HEK293 (cell line): ENCODE measurements at regions not wholly inside any gene's neighbourhood (a gene's known extent, or its start where the extent isn't known, plus 50 kb on each side); places are given as distances from the start of the nearest gene placed in this dataset.

Experiments used
- CTCF ChIA-PET: fragments of 350-600 bp; formaldehyde crosslinking; extraction: SDS; loops from one replicate; lab custom pipeline; 2021; ENCODE audit warnings: antibody characterized with exemption; lab: Yijun Ruan, JAX
- POLR2A ChIA-PET: fragments of 300-600 bp; formaldehyde crosslinking; extraction: SDS; loops from one replicate; lab custom pipeline; 2020; ENCODE audit warnings: antibody characterized with exemption, inconsistent platforms; lab: Yijun Ruan, JAX
- H3K27ac ChIP-seq: fragments of 200-500 bp; sonication (Bioruptor generic); 2 replicates; pipeline ENCODE4 v1.5.1; 2014; ENCODE audit warnings: low read depth, low read length, control low read depth, inconsistent platforms; ENCODE audit errors: extremely low read depth
- H3K36me3 ChIP-seq, 2 experiments: fragments of 200-500 bp in 1 of 2; sonication (Bioruptor generic) in 1 of 2; 1 replicate in 1 of 2; 2 replicates in 1 of 2; pipeline ENCODE4 v1.5.1; 2014 to 2017; ENCODE audit warnings: inconsistent platforms in 2 of 2, low read length in 2 of 2; ENCODE audit not compliant: control insufficient read depth in 2 of 2, insufficient read depth in 1 of 2
- H3K4me1 ChIP-seq: fragments of 200-500 bp; sonication (Bioruptor generic); 2 replicates; pipeline ENCODE4 v1.5.1; 2014; ENCODE audit warnings: mild to moderate bottlenecking, low read length, inconsistent platforms; ENCODE audit not compliant: control insufficient read depth, insufficient read depth
- H3K4me3 ChIP-seq: 2 replicates; pipeline ENCODE4 v1.5.1; 2011; ENCODE audit warnings: low read depth, mild to moderate bottlenecking, control low read depth, low read length, moderate library complexity
- H3K9me3 ChIP-seq: fragments of 200-500 bp; sonication (Bioruptor generic); 2 replicates; pipeline ENCODE4 v1.5.1; 2014; ENCODE audit warnings: low read depth, low read length, inconsistent platforms; ENCODE audit not compliant: control insufficient read depth, insufficient read depth
- OSR2 ChIP-seq: fragments of 450-650 bp; formaldehyde crosslinking; IDR thresholded peaks from 2 replicates; pipeline ENCODE4 v1.5.1; 2016; ENCODE audit warnings: missing biosample characterization, missing genetic modification characterization
- PBX3 ChIP-seq: sonication (generic); formaldehyde crosslinking; IDR thresholded peaks from 2 replicates; pipeline ENCODE4 v1.8.1; 2022; ENCODE audit warnings: mild to moderate bottlenecking, moderate library complexity, missing genetic modification reagents
- ZBTB20 ChIP-seq: fragments of 450-650 bp; formaldehyde crosslinking; IDR thresholded peaks from 2 replicates; pipeline ENCODE4 v1.5.1; 2016; ENCODE audit warnings: missing biosample characterization, missing genetic modification characterization
- ZFHX2 ChIP-seq: fragments of 450-650 bp; formaldehyde crosslinking; conservative IDR thresholded peaks from 2 replicates; pipeline ENCODE4 v1.5.1; 2016; ENCODE audit warnings: missing biosample characterization, missing genetic modification characterization
- ZNF114 ChIP-seq: fragments of 450-650 bp; formaldehyde crosslinking; IDR thresholded peaks from 2 replicates; pipeline ENCODE4 v1.5.0; 2017; ENCODE audit warnings: missing biosample characterization, missing genetic modification characterization
- ZNF132 ChIP-seq: fragments of 450-650 bp; formaldehyde crosslinking; IDR thresholded peaks from 2 replicates; pipeline ENCODE4 v1.5.1; 2017; ENCODE audit warnings: missing biosample characterization, missing genetic modification characterization, borderline replicate concordance
- ZNF221 ChIP-seq: fragments of 450-650 bp; formaldehyde crosslinking; IDR thresholded peaks from 2 replicates; pipeline ENCODE4 v1.5.1; 2017; ENCODE audit warnings: missing biosample characterization, missing genetic modification characterization, borderline replicate concordance
- ZNF24 ChIP-seq: fragments of 450-650 bp; formaldehyde crosslinking; IDR thresholded peaks from 2 replicates; pipeline ENCODE4 v1.5.1; 2016; ENCODE audit warnings: missing biosample characterization, missing genetic modification characterization
- ZNF248 ChIP-seq: fragments of 450-650 bp; formaldehyde crosslinking; IDR thresholded peaks from 2 replicates; pipeline ENCODE4 v1.5.1; 2017; ENCODE audit warnings: missing biosample characterization, missing genetic modification characterization
- ZNF324 ChIP-seq: fragments of 450-650 bp; formaldehyde crosslinking; IDR thresholded peaks from 2 replicates; pipeline ENCODE4 v1.5.1; 2016; ENCODE audit warnings: missing biosample characterization, missing genetic modification characterization
- ZNF341 ChIP-seq: fragments of 450-650 bp; formaldehyde crosslinking; IDR thresholded peaks from 2 replicates; pipeline ENCODE4; 2016; ENCODE audit warnings: low read depth, missing biosample characterization, missing genetic modification characterization
- ZNF488 ChIP-seq: fragments of 450-650 bp; formaldehyde crosslinking; IDR thresholded peaks from 2 replicates; pipeline ENCODE4 v1.5.1; 2016; ENCODE audit warnings: missing biosample characterization, missing genetic modification characterization
- ZNF514 ChIP-seq: fragments of 450-650 bp; formaldehyde crosslinking; IDR thresholded peaks from 2 replicates; pipeline ENCODE4 v1.5.1; 2016; ENCODE audit warnings: missing biosample characterization, missing genetic modification characterization
- ZNF561 ChIP-seq: fragments of 450-650 bp; IDR thresholded peaks from 2 replicates; pipeline ENCODE4 v1.5.1; 2018; ENCODE audit warnings: missing biosample characterization, missing genetic modification characterization, borderline replicate concordance
- ZNF624 ChIP-seq: fragments of 450-650 bp; formaldehyde crosslinking; IDR thresholded peaks from 2 replicates; pipeline ENCODE4 v1.5.1; 2017; ENCODE audit warnings: missing biosample characterization, missing genetic modification characterization
- ZNF660 ChIP-seq: fragments of 450-650 bp; IDR thresholded peaks from 2 replicates; pipeline ENCODE4 v1.5.1; 2018; ENCODE audit warnings: missing biosample characterization, mild to moderate bottlenecking, missing genetic modification characterization
- ZNF785 ChIP-seq: fragments of 450-650 bp; formaldehyde crosslinking; IDR thresholded peaks from 2 replicates; pipeline ENCODE4 v1.5.1; 2016; ENCODE audit warnings: missing biosample characterization, missing genetic modification characterization
- ZNF843 ChIP-seq: fragments of 450-650 bp; formaldehyde crosslinking; IDR thresholded peaks from 2 replicates; pipeline ENCODE4 v1.5.1; 2016; ENCODE audit warnings: missing biosample characterization, missing genetic modification characterization
- ZSCAN30 ChIP-seq: fragments of 450-650 bp; IDR thresholded peaks from 2 replicates; pipeline ENCODE4 v1.5.1; 2018; ENCODE audit warnings: missing biosample characterization, mild to moderate bottlenecking, missing genetic modification characterization, moderate library complexity
- ZSCAN4 ChIP-seq: fragments of 450-650 bp; formaldehyde crosslinking; IDR thresholded peaks from 2 replicates; pipeline ENCODE4 v1.5.1; 2017; ENCODE audit warnings: missing biosample characterization, missing genetic modification characterization
- TF ChIP-seq, protein P1 (sequence below): fragments of 450-650 bp; formaldehyde crosslinking; IDR thresholded peaks from 2 replicates; pipeline ENCODE4 v1.5.1; 2017; ENCODE audit warnings: missing biosample characterization, mild to moderate bottlenecking, missing genetic modification characterization, moderate library complexity
- TF ChIP-seq, protein P2 (sequence below): fragments of 450-650 bp; formaldehyde crosslinking; IDR thresholded peaks from 2 replicates; pipeline ENCODE4 v1.5.1; 2016; ENCODE audit warnings: missing biosample characterization, missing genetic modification characterization, borderline replicate concordance
- TF ChIP-seq, protein P3 (sequence below): fragments of 450-650 bp; formaldehyde crosslinking; IDR thresholded peaks from 2 replicates; pipeline ENCODE4 v1.5.1; 2017; ENCODE audit warnings: missing biosample characterization, missing genetic modification characterization

DNA sequence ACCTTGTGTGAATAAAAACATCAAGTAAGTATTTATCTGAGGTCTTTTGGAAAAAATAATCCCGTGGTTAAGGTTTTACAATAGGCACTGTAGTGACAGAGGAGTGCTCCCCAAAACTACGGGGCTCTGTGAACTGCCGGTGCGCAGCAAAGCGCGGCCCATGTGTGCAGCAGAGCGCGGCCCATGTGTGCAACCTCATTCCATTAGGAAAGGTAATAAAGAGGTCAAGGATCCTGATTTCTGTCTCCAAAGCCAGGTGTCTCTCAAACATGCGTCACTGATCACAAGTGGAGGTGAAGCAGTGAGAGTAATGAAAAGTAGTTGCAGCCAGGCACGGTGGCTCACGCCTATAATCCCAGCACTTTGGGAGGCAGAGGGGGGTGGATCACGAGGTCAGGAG, 58.7 kb downstream of the MRPL57 start:
- Histone ChIP-seq H3K27ac (no peak overlapping the region), H3K36me3 (no peaks in the 10 kb centered on the region), H3K9me3 (no peaks in the 10 kb centered on the region), H3K4me1 (no peaks in the 10 kb centered on the region), H3K4me3 (no peak overlapping the region)
- ChIA-PET POLR2A (no interaction called here), CTCF (interaction anchor here (0.7 kb wide), 1 partner anchor 212 kb away, joined by 3 read pairs; no protein-coding TSS in a partner anchor)
- TF ChIP-seq ZSCAN30 = no peak
- TF ChIP-seq ZNF488 (tag by site-specific recombination) = no peak
- TF ChIP-seq, protein P1, sequence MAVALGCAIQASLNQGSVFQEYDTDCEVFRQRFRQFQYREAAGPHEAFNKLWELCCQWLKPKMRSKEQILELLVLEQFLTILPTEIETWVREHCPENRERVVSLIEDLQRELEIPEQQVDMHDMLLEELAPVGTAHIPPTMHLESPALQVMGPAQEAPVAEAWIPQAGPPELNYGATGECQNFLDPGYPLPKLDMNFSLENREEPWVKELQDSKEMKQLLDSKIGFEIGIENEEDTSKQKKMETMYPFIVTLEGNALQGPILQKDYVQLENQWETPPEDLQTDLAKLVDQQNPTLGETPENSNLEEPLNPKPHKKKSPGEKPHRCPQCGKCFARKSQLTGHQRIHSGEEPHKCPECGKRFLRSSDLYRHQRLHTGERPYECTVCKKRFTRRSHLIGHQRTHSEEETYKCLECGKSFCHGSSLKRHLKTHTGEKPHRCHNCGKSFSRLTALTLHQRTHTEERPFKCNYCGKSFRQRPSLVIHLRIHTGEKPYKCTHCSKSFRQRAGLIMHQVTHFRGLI = no peak
- TF ChIP-seq, protein P2, sequence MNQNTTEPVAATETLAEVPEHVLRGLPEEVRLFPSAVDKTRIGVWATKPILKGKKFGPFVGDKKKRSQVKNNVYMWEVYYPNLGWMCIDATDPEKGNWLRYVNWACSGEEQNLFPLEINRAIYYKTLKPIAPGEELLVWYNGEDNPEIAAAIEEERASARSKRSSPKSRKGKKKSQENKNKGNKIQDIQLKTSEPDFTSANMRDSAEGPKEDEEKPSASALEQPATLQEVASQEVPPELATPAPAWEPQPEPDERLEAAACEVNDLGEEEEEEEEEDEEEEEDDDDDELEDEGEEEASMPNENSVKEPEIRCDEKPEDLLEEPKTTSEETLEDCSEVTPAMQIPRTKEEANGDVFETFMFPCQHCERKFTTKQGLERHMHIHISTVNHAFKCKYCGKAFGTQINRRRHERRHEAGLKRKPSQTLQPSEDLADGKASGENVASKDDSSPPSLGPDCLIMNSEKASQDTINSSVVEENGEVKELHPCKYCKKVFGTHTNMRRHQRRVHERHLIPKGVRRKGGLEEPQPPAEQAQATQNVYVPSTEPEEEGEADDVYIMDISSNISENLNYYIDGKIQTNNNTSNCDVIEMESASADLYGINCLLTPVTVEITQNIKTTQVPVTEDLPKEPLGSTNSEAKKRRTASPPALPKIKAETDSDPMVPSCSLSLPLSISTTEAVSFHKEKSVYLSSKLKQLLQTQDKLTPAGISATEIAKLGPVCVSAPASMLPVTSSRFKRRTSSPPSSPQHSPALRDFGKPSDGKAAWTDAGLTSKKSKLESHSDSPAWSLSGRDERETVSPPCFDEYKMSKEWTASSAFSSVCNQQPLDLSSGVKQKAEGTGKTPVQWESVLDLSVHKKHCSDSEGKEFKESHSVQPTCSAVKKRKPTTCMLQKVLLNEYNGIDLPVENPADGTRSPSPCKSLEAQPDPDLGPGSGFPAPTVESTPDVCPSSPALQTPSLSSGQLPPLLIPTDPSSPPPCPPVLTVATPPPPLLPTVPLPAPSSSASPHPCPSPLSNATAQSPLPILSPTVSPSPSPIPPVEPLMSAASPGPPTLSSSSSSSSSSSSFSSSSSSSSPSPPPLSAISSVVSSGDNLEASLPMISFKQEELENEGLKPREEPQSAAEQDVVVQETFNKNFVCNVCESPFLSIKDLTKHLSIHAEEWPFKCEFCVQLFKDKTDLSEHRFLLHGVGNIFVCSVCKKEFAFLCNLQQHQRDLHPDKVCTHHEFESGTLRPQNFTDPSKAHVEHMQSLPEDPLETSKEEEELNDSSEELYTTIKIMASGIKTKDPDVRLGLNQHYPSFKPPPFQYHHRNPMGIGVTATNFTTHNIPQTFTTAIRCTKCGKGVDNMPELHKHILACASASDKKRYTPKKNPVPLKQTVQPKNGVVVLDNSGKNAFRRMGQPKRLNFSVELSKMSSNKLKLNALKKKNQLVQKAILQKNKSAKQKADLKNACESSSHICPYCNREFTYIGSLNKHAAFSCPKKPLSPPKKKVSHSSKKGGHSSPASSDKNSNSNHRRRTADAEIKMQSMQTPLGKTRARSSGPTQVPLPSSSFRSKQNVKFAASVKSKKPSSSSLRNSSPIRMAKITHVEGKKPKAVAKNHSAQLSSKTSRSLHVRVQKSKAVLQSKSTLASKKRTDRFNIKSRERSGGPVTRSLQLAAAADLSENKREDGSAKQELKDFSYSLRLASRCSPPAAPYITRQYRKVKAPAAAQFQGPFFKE (tag by site-specific recombination) = no peak
- TF ChIP-seq ZNF24 = no peak
- no peak for TF ChIP-seq ZNF785 (tag by site-specific recombination)
- TF ChIP-seq ZNF561 (tag by site-specific recombination) = no peak
- no peak for TF ChIP-seq ZNF132 (tag by site-specific recombination)
- TF ChIP-seq, protein P3, sequence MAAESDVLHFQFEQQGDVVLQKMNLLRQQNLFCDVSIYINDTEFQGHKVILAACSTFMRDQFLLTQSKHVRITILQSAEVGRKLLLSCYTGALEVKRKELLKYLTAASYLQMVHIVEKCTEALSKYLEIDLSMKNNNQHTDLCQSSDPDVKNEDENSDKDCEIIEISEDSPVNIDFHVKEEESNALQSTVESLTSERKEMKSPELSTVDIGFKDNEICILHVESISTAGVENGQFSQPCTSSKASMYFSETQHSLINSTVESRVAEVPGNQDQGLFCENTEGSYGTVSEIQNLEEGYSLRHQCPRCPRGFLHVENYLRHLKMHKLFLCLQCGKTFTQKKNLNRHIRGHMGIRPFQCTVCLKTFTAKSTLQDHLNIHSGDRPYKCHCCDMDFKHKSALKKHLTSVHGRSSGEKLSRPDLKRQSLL (tag by site-specific recombination) = no peak
- TF ChIP-seq OSR2 (tag by site-specific recombination) = no peak
- no peak for TF ChIP-seq ZNF624
- TF ChIP-seq ZNF114 (tag by site-specific recombination) = no peak
- no peak for TF ChIP-seq ZNF843
- TF ChIP-seq ZNF324 (tag by site-specific recombination) = no peak
- no peak for TF ChIP-seq ZNF660 (tag by site-specific recombination)
- TF ChIP-seq ZNF514 (tag by site-specific recombination) = no peak
- no peak for TF ChIP-seq ZFHX2 (tag by site-specific recombination)

- no peak overlapping the region for H3K4me3 ChIP-seq
- ChIA-PET POLR2A (no interaction called here), CTCF (no interaction called here)
- H3K27ac ChIP-seq = no peak overlapping the region
- TF ChIP-seq ZNF341 (tag by site-specific recombination) (no peak), ZNF221 (no peak), PBX3 (CRISPR knock-in tag) (no peak), ZBTB20 (tag by site-specific recombination) (no peak), ZSCAN4 (tag by site-specific recombination) (no peak), ZNF248 (tag by site-specific recombination) (no peak)
- no peaks in the 10 kb centered on the region for H3K9me3 ChIP-seq
- H3K4me1 ChIP-seq = no peaks in the 10 kb centered on the region
- no peaks in the 10 kb centered on the region for H3K36me3 ChIP-seq
Observed at GRCh38 chr13:21237081-21237480, 60.6 kb downstream of the MRPL57 start.
